NCI-H2029 treated with DMSO at 0.1 percent for 48 hours (cell line): ENCODE measurements at regions not wholly inside any gene's neighbourhood (a gene's known extent, or its start where the extent isn't known, plus 50 kb on each side); places are given as distances from the start of the nearest gene placed in this dataset.

ENCODE experiments used
- DNase-seq: peaks from one replicate; lab custom pipeline; 2025; lab: John Stamatoyannopoulos, UW

- no peak for DNase-seq
Measured at GRCh38 chr2:185990861-185991525, 252.4 kb downstream of the FSIP2 start.

- DNase-seq: no peak
Measured at GRCh38 chr2:185998562-185999070, 260.0 kb downstream of the FSIP2 start.

DNA sequence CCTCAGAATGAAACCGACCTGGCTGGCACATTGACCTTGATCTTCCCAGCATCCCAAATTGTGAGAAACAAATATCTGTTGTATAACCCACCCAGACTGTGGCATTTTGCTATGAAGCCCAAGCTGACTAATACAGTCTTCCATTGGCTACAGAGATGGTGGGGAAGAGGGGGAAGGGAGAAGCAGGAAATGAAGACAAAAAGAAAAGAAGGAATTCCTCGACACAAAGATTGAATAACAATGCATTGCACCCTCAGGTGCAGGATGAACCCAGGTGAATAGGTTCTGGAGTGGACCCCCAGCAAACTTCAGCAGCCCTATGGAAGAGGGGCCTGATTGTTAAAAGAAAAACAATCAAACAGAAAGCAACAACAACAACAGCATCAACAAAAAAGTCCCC, 270.7 kb downstream of the FSIP2 start:
- no peak for DNase-seq

DNA sequence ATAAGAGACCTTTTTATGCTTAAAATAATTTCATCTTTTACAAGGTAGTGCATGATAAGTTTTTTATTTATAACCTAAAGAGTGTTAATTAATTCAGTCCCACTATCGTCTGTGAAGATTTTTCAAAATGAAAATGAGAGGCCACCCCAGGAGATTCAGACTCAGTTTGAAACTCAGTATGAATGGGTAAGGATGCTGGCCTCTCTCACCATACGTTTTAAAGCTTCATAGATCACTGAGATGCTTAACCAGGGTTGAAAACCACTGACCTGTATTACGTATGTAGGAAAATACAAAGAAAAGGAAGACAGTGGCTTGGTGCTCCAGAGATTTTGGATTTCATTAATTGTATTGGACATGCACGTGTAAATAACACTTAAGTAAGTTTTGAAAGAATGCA, 278.7 kb downstream of the FSIP2 start:
- DNase-seq: no peak

DNA sequence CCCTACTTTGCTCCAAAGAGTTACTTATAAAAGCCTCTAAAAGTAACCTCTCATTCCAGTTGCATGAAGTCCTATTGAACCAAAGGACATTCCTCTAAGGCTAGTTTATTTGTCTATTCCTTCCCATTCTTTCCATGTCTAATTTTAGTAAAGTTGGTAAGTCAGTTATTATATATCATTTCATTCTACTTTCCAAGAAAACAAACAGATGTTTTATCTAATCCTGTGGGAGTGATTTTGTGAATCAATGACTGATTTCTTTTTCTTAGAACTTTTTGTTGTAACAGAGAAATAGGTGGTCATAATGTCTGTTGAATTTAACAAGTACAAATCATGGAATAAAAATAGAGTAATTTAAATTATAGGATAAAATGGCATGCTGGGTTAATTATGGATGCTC, 286.3 kb downstream of the FSIP2 start:
- no peak for DNase-seq

DNA sequence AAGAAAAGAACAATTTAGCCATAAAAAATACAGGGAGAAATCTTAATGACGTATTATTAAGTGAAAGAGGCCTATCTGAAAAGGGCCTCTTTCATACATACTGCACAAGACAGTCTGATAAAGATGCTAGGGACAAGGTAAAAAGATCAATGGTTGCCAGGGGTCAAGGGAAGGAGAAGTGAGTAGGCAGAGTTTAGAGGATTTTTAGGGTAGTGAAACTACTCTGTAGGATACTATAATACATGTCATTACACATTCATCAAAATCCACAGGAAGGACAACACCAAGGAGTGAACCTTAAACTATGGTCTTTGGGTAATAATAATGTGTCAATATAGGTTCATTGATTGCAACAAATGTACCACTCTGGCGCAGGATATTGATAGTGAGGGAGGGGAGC, 289.3 kb downstream of the FSIP2 start:
- no peak for DNase-seq

- no peak for DNase-seq
Measured at GRCh38 chr2:186031229-186031628, 292.6 kb downstream of the FSIP2 start.

GRCh38 chr2:186032102-186032738, 293.6 kb downstream of the FSIP2 start:
- no peak for DNase-seq

DNA sequence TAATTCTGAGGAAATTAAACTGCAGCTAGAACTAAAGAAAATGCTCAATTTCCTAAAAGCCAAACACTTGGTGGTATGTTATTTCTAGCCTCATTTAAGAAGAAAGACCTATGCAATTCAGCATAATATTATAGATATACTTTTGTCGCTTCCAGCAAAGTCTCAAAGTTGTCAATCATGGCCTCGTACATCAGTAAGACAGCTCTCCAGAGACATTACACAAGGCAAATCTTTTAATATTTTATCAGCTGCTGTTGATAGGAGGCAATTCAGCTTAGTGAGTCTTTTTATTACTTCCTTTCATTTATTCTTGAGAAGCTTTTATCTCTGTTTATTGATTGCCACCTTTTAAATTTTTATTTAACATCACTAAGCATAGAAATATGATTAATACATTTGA, 294.3 kb downstream of the FSIP2 start:
- DNase-seq: no peak

- no peak for DNase-seq
Measured at GRCh38 chr2:186033541-186033940, 294.9 kb downstream of the FSIP2 start.

DNA sequence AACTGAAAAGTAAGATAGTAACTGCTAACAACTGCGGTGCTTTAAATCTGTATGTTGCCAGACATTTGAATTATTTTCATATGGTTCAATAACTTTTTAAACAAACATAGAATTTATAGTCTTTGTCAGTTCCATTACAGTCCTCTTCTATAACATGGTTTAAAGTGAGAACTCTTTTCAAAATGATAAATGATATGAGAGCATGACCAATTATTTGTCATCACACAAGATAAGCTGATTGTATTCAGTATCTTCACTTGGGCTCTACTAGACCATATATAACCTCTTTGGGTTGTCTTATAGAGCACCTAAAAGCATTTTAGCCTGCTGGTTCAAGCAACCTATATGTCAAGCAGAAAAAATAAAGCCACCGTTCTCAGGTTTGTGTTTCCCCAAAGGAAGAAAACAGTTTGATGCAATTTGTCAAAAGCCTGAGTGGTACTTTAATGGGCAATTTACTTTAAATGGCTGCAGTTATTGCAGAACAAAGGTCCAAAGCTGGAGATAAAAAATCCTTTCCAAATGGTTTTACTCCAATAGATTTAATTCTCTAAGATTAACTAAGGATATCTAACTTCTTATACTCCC, 298.4 kb downstream of the FSIP2 start:
- DNase-seq: no peak

- DNase-seq: no peak
Measured at GRCh38 chr2:186042207-186043028, 303.8 kb downstream of the FSIP2 start.

DNA sequence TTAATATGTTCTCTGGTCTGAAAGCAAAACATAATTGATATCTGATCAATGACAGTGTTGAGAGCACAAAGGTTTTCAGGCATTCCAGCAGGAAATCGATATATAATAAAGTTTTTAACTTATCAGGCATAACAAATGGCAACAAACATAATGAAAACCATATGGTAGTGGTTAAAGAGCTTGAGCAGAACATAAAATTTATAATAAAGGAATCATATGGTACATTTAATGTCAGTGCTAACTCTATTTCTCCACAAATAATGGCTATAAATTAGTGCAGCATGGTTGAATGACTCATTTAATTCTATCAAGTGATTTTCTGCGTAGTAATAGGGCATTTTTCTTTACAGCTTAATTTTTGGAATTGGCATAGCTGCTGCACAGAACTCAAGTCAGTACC, 306.2 kb downstream of the FSIP2 start:
- no peak for DNase-seq

- DNase-seq: no peak
Measured at GRCh38 chr2:186052930-186053329, 314.3 kb downstream of the FSIP2 start.

DNA sequence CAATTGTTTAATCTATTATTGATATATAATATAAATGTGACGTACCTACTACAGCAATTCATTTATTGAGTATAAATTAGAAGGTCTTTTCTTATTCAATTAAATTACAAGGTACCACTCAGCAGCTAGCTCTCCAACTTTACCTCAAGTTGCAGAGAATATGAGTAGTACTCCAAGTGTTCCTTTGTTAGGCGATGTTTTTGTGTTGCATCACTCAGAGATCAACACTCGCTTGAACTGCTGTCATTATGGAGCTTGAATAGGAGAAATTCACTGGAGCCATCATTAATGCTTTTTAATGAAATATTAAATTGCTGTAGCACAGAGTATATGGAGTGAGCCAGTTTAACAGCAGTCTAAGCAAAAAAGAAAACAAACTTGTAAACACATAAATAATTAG, 320.0 kb downstream of the FSIP2 start:
- DNase-seq: no peak

DNA sequence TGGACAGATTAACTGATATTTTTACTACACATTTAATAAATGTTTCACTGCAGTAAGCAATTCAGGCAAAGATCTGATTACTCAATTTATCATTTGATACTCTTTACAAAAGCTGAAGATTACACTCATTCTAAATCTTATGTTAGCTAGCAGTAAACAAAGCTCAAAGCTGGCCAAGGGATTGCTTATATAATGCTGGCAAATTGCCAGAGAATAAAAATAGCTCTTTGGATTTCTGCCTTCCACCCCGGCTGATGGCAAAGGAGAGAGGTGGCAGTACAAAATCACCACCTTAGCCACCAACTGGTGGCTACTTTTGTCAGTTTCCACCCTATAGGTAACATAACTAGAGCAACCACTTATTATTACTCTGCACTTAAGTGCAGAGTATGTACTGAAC, 320.5 kb downstream of the FSIP2 start:
- no peak for DNase-seq

GRCh38 chr2:186060744-186061440, 322.3 kb downstream of the FSIP2 start:
- no peak for DNase-seq

GRCh38 chr2:186064507-186064906, 325.9 kb downstream of the FSIP2 start:
- no peak for DNase-seq

GRCh38 chr2:186065491-186065890, 326.9 kb downstream of the FSIP2 start:
- DNase-seq: no peak

- no peak for DNase-seq
Measured at GRCh38 chr2:186068139-186068801, 329.7 kb downstream of the FSIP2 start.

DNA sequence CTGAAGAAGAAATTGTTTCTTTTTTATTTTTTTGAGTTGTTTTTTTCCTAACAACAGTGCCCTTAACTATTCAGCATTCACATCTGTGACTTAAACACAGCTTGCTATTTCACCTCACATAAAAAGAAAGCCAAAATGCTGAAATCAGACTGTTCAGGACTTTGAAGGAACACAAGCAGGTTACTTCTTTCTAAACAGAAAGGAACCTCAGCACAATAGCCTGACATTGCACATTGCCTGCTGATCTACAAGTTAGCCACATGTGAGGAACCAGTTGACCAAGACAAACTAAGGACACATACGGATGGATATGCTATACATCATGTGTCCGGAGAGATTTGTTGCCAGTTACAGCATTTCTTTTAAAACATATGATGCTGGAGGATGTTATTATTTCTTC, 331.1 kb downstream of the FSIP2 start:
- DNase-seq: no peak
